T-helper 2 cell treated with Interferon-gamma antibody and Interleukin-4, amounts not matched to agents 5 μg/mL and 100 μg/mL, for 36 hours (primary cell): ENCODE measurements at regions not wholly inside any gene's neighbourhood (a gene's known extent, or its start where the extent isn't known, plus 50 kb on each side); places are given as distances from the start of the nearest gene placed in this dataset.
"Not testable (repeated sequence)": the region's sequence is repeated elsewhere in the genome, so short reads cannot be mapped to it uniquely, and the experiment has no call there.

ENCODE experiments used
- DNase-seq: peaks from one replicate; pipeline ENCODE4 v3.0.0; 2021; ENCODE audit warnings: low spot score
- H3K27ac Mint-ChIP-seq: one replicate; pipeline ENCODE4 v1.8.0; 2021; ENCODE audit warnings: mild to moderate bottlenecking, mixed read lengths
- H3K27me3 Mint-ChIP-seq: one replicate; pipeline ENCODE4 v1.8.0; 2021; ENCODE audit warnings: low read depth, mixed read lengths
- H3K36me3 Mint-ChIP-seq: one replicate; pipeline ENCODE4 v1.8.0; 2021; ENCODE audit warnings: low read depth, mixed read lengths
- H3K4me1 Mint-ChIP-seq: one replicate; pipeline ENCODE4 v1.8.0; 2021; ENCODE audit warnings: low read depth, mixed read lengths
- H3K4me3 Mint-ChIP-seq: one replicate; pipeline ENCODE4 v1.8.0; 2022; ENCODE audit warnings: mild to moderate bottlenecking, moderate library complexity, mixed read lengths
- H3K9me3 Mint-ChIP-seq: one replicate; pipeline ENCODE4 v1.8.0; 2021; ENCODE audit warnings: mixed read lengths

DNA sequence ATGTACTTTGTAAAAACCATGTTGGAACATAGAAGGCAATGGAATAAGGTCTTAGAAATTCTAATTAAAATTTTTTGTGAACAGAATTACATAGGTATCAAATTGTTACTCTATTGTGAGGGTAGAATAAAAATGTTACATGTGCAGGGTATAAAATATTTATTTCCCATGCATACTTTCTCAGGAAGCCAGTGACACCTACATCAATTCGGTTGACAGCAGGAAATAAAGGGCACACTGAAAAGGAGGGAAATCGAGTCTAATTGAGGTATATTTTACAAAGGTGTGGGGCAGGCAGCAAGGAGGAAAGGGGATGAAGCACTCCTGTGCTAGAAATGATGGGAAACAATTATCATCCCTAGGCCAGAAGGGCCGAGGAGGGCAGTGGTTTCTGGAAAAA is 244.9 kb downstream of the C7orf25 start:
- Mint-ChIP-seq H3K9me3 (peaks cover 21% of the 10 kb centered on the region), H3K4me1 (no peaks in the 10 kb centered on the region), H3K27me3 (no peaks in the 10 kb centered on the region), H3K36me3 (no peaks in the 10 kb centered on the region), H3K27ac (no peak overlapping the region), H3K4me3 (no peak overlapping the region)
- no peak for DNase-seq

DNA sequence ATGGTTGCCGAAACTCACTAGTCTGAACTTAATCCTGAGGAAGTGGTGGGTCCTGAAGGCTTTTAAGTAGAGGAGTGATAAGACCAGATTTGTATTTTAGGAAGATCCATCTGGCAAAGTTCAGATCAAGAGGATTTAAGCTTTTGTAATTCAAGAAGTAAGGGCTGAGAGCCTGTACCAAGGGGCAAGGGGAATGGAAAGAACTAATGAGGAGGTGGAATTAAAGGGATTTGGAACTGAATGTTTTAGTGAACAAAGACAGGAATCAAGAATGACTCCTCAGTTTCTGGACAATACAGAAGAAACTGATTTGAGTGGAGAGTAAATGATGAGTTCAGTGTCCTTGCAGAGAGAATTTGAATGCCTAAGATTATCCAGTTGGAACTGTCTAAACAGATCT is 249.0 kb downstream of the C7orf25 start:
- H3K27me3 Mint-ChIP-seq: no peaks in the 10 kb centered on the region
- H3K9me3 Mint-ChIP-seq: peaks cover 21% of the 10 kb centered on the region
- H3K4me3 Mint-ChIP-seq: no peak overlapping the region
- no peaks in the 10 kb centered on the region for H3K36me3 Mint-ChIP-seq
- H3K4me1 Mint-ChIP-seq: no peaks in the 10 kb centered on the region
- H3K27ac Mint-ChIP-seq: no peak overlapping the region
- no peak for DNase-seq

DNA sequence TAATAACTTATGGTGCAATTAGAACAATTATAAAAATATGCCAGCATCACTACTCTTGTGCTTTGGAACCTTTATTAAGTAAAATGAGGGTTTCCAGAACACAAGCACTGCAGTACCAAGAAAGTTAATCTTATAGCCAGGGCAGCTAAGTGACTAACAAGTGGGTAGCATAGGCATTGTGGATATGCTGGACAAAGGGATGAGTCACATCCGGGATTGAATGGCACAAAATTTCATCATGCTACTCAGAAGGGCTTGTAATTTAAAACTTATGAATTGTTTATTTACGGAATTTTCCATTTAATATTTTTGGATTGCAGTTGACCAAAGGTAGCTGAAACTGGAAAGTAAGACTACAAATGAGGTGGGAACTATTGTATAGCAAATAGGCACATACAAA is 250.6 kb downstream of the C7orf25 start:
- peaks cover 8% of the 10 kb centered on the region for H3K9me3 Mint-ChIP-seq
- no peaks in the 10 kb centered on the region for H3K4me1 Mint-ChIP-seq
- H3K4me3 Mint-ChIP-seq: no peak overlapping the region
- no peaks in the 10 kb centered on the region for H3K36me3 Mint-ChIP-seq
- no peak overlapping the region for H3K27ac Mint-ChIP-seq
- no peaks in the 10 kb centered on the region for H3K27me3 Mint-ChIP-seq
- DNase-seq: no peak

DNA sequence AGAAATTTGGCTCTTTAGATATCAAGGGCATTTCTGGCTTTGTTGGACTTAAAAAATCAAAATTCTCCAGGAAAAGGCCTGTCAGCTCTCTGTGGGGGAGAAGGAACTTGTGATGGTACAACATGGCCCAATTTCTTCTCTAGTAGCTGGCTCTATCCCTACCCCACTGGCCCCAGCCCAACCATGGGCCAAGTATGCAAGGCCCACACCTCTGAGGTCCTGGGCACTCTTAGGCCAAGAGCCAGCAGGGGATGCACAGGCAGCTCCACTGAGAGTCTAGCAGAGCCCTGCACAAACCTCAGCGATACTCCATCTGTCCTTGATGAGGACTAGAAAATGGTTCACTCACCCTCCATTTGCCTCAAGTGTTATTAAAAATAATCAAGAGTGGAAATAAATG is 261.2 kb downstream of the C7orf25 start:
- no peak overlapping the region for H3K27ac Mint-ChIP-seq
- no peak overlapping the region for H3K4me3 Mint-ChIP-seq
- H3K4me1 Mint-ChIP-seq: no peaks in the 10 kb centered on the region
- H3K9me3 Mint-ChIP-seq: no peaks in the 10 kb centered on the region
- no peaks in the 10 kb centered on the region for H3K27me3 Mint-ChIP-seq
- DNase-seq: no peak
- no peaks in the 10 kb centered on the region for H3K36me3 Mint-ChIP-seq

DNA sequence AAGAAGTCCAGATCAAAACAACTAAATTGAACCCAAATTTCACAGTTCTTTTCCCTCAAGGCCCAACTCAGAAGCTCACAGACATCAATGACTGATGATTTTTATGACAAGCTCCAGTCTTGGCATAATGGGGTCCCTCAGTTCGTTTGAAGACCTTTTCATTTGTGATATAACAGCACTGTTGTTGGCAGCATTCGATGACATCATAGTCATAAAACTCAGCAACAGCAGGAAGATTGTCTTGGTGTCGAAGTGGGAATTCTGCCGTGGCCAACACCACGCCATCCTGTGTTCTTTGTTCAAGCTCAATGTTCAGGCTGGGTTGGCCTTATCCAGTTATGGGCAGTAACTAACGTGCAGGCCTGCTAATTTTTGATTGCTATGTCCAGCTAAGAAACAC is 261.7 kb downstream of the C7orf25 start:
- Mint-ChIP-seq H3K4me1 (no peaks in the 10 kb centered on the region), H3K27ac (no peak overlapping the region), H3K27me3 (no peaks in the 10 kb centered on the region), H3K4me3 (no peak overlapping the region), H3K36me3 (no peaks in the 10 kb centered on the region), H3K9me3 (no peaks in the 10 kb centered on the region)
- DNase-seq: no peak

DNA sequence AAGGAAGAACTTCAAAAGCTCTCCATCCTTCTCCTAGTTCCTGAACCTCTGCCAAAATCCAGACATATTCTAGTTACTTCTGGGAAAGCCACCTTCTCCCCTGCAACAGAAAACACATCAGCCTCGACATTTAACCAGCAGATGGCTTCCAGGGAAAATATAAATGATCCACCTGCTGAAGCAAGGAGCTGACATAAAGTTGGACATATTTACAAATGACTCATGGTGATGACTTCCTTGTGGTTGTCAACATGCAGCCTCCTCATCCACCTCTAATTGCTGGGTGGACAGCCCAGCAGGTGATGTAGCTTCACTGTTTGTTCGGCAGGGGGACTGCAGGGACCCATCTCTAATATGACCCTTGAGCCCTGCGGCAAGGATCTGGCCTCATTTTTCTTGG is 266.0 kb downstream of the C7orf25 start:
- Mint-ChIP-seq H3K4me3 (no peak overlapping the region), H3K27me3 (no peaks in the 10 kb centered on the region), H3K4me1 (no peaks in the 10 kb centered on the region), H3K36me3 (no peaks in the 10 kb centered on the region), H3K9me3 (no peaks in the 10 kb centered on the region), H3K27ac (no peak overlapping the region)
- no peak for DNase-seq

DNA sequence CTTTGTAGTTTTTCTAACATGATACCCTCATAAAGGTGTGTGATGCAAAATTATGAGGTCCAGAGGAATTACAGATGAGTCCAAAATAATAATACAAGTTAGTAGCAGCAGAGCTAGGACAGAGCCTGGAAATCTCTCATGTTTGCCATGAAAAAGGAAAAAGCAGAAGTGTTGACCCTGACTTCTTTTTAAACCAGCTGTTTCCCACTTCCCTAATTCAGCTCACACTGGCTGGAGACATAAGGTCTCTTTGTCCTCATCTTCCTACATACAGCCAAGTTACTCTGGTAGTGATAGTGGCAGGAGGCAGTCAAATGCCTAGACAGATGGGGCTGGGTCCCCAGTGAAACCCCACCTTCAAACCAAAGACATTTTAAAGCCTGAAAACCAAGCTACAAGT is 269.2 kb downstream of the C7orf25 start:
- Mint-ChIP-seq H3K27me3 (no peaks in the 10 kb centered on the region), H3K4me1 (no peaks in the 10 kb centered on the region), H3K4me3 (no peak overlapping the region), H3K36me3 (no peaks in the 10 kb centered on the region), H3K27ac (no peak overlapping the region), H3K9me3 (no peaks in the 10 kb centered on the region)
- no peak for DNase-seq

DNA sequence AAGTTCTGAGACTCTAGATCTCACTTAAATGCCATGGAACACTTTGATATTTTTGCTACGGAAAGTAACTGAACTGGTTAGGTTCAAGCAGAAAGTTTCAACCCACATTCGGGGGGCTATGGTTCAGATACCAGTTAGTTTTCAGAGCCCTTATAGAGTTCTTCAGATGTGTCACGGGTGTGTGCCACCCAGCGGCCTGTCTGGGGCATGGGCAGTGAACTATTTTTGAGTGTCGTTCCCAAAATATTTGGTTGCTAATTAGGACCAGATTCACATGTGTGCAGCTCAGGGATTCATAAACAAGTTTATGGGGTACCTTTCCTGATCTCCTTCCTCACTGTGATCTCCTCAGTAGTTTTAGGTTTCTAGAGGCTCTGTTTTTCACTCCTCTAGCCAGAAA is 271.9 kb downstream of the C7orf25 start:
- no peak overlapping the region for H3K4me3 Mint-ChIP-seq
- H3K27ac Mint-ChIP-seq: no peak overlapping the region
- H3K9me3 Mint-ChIP-seq: no peaks in the 10 kb centered on the region
- no peaks in the 10 kb centered on the region for H3K27me3 Mint-ChIP-seq
- no peaks in the 10 kb centered on the region for H3K4me1 Mint-ChIP-seq
- DNase-seq: no peak
- no peaks in the 10 kb centered on the region for H3K36me3 Mint-ChIP-seq

DNA sequence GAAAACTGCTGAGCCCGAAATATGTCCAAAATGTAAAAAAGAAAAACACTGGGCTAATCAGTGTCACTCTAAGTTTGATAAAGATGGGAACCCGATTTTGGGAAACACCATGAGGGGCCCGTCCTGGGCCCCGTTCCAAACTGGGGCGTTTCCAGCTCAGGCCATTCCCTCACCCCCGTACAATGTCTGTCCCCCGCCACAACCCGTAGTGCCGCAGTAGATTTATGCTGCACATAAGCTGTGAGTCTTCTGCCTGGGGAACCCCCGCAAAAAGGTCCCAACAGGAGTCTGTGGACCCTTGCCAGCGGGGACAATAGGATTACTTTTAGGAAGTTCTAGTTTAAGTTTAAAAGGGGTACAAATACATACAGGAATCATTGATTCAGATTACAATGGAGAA is 275.5 kb downstream of the C7orf25 start:
- H3K27me3 Mint-ChIP-seq, DNase-seq, H3K4me1 Mint-ChIP-seq, H3K36me3 Mint-ChIP-seq, H3K4me3 Mint-ChIP-seq, H3K27ac Mint-ChIP-seq, H3K9me3 Mint-ChIP-seq: not testable (repeated sequence)

DNA sequence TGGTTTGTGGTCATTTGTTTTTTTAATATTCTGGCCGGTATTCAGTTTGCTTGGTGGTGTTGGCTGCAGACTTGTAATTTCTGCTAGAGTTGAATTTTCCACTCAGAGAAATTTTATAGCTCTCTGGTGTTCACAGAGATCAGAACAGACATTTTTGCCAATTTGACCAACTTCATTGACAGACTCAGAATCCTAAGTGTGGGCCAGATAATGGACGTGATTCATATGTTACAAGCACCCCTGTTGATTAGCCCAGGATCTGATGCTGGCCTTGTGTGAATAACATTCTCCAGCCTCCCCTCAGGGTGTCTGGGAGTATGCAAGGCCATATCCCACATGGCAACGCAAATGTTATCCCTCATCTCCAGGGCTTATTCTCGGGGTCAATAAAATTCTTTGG is 283.8 kb downstream of the C7orf25 start:
- H3K36me3 Mint-ChIP-seq: no peaks in the 10 kb centered on the region
- H3K27me3 Mint-ChIP-seq: no peaks in the 10 kb centered on the region
- H3K4me3 Mint-ChIP-seq: no peak overlapping the region
- H3K4me1 Mint-ChIP-seq: no peaks in the 10 kb centered on the region
- no peak for DNase-seq
- H3K9me3 Mint-ChIP-seq: no peaks in the 10 kb centered on the region
- no peak overlapping the region for H3K27ac Mint-ChIP-seq

DNA sequence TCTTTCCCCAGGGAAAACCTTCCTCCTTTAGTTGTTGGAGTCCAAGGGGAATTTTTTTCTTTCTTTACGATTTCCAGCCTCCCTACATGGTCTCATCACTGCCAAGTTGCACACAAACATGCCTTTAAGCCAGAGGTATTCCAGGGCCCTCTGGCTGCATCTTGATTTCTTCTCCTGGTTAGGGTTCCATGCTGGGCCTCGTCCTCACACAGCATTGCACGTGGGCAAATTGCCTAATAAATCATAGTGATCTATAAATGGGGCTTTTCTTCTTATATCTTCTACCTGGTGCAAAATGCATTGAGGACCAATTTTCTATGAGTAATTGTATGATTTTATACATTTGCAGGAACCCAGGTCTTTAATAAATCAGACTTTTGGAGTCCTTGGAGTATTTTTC is 284.2 kb downstream of the C7orf25 start:
- H3K36me3 Mint-ChIP-seq: no peaks in the 10 kb centered on the region
- H3K4me1 Mint-ChIP-seq: no peaks in the 10 kb centered on the region
- H3K9me3 Mint-ChIP-seq: no peaks in the 10 kb centered on the region
- no peaks in the 10 kb centered on the region for H3K27me3 Mint-ChIP-seq
- no peak overlapping the region for H3K4me3 Mint-ChIP-seq
- DNase-seq: no peak
- no peak overlapping the region for H3K27ac Mint-ChIP-seq

DNA sequence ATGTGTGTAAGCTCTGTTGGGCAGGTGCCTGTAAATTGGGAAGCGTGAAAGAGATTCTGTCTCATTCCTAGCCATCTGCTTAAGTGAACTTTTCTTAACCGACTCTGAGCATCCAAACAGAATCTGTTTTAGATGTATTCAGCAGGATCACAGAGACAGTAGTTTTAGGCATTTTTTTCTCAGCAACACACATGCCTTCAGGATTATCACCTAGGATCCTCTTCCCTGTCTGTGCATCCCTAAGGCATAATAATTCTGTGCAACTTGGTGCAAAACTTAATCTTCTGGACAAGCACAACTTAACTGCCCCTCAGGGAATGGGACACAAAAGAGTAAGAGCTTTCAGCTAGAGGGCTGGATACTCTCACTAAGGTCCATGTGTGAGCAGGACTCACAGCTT is 284.8 kb downstream of the C7orf25 start:
- DNase-seq: no peak
- H3K4me1 Mint-ChIP-seq: no peaks in the 10 kb centered on the region
- no peaks in the 10 kb centered on the region for H3K9me3 Mint-ChIP-seq
- no peaks in the 10 kb centered on the region for H3K27me3 Mint-ChIP-seq
- H3K27ac Mint-ChIP-seq: no peak overlapping the region
- H3K4me3 Mint-ChIP-seq: no peak overlapping the region
- H3K36me3 Mint-ChIP-seq: no peaks in the 10 kb centered on the region

DNA sequence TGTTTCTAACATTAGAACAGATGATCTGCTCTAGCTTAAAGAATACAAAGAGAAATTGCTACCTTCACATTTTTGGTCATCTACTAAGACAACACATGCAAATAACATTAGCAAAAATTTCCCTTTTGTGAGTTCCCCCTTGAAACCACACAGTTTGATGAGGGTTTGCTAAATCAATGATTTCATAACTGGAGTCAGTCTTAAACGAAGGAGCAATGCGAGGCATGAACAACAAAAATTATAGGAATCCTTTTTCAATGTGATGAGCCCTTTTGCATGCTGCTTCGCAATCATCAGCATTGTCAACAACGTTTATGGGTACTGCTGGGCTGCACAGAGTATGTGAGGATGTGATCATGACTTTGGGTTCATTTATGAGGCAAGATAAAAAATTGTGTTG is 286.4 kb downstream of the C7orf25 start:
- H3K4me1 Mint-ChIP-seq: no peaks in the 10 kb centered on the region
- H3K4me3 Mint-ChIP-seq: no peak overlapping the region
- no peak for DNase-seq
- H3K9me3 Mint-ChIP-seq: no peaks in the 10 kb centered on the region
- H3K27ac Mint-ChIP-seq: no peak overlapping the region
- H3K27me3 Mint-ChIP-seq: no peaks in the 10 kb centered on the region
- no peaks in the 10 kb centered on the region for H3K36me3 Mint-ChIP-seq

DNA sequence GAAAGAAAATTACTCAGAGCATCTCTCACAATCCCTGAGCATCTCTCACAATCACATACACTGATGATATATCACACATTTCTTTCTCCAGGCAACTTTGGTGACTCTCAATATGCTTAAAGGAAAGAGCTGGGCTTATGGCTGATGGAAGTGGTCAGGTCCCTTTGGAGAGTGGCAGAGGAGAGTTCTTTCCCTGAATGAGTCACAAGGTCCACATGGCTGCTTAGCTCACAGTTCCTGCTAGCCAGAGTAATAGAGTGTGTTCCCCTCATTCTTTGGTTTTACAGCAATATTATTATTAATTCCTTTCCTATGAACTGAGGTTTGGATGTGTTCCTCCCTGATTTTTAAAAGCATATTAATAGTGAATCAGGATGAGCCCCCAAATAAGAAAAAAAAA is 287.4 kb downstream of the C7orf25 start:
- Mint-ChIP-seq H3K4me3 (no peak overlapping the region), H3K4me1 (no peaks in the 10 kb centered on the region), H3K27ac (no peak overlapping the region), H3K36me3 (no peaks in the 10 kb centered on the region), H3K9me3 (no peaks in the 10 kb centered on the region), H3K27me3 (no peaks in the 10 kb centered on the region)
- no peak for DNase-seq

DNA sequence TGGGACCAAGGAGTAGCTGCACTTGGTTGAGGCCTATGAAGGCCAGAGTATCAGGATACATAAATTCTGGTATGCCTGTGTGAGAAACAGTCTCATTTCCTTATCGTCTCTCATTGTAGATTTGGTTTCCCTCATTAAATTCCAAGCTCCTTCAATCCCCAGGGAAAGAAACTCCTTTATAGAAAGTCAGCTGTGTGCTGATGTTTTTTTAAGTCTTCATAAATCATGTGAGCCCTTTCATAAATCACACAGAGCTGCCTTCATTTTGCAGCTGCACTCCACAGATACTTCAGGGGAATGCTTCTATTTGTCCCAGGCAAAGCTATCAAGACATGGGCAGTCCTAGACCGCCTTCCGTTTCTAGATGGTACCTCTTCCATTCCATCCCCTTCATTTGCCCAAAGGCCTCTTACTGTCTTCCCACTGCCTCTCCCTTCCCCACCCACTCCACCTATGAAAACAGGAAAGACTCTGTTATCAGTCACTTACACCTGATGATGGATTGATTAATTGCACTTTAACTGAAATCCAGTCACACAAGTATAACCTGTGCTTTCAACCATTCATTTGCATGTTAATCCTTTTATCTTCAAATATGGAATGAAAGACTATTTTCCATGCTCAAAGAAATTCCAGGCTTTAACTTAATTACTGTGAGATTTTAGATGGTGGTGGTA is 290.2 kb downstream of the C7orf25 start:
- H3K36me3 Mint-ChIP-seq: no peaks in the 10 kb centered on the region
- no peak for DNase-seq
- H3K4me1 Mint-ChIP-seq: no peaks in the 10 kb centered on the region
- H3K27me3 Mint-ChIP-seq: no peaks in the 10 kb centered on the region
- no peak overlapping the region for H3K4me3 Mint-ChIP-seq
- H3K27ac Mint-ChIP-seq: no peak overlapping the region
- no peaks in the 10 kb centered on the region for H3K9me3 Mint-ChIP-seq
